HCT116 (cell line): ENCODE measurements at regions not wholly inside any gene's neighbourhood (a gene's known extent, or its start where the extent isn't known, plus 50 kb on each side); places are given as distances from the start of the nearest gene placed in this dataset.

Source experiments
- ATAC-seq: fragments of 200-7000 bp; cut with Tn5 transposase; 2 replicates; pipeline ENCODE4 v1.9.1; 2020; ENCODE audit warnings: mild to moderate bottlenecking, moderate library complexity
- BruUV-seq: library from RNA; stranded (reverse); fragments of 400-500 nt; replicated peaks from 2 replicates; lab custom pipeline; 2021; lab: Mats Ljungman, UMichigan
- CTCF ChIA-PET: fragments of 300-600 bp; sonication (Branson Sonifier 250); formaldehyde crosslinking; loops from one replicate; lab custom pipeline; 2021; ENCODE audit warnings: antibody characterized with exemption; lab: Charles Lee
- POLR2A ChIA-PET: fragments of 300-600, 350-600 bp; sonication (Branson Sonifier 250); formaldehyde crosslinking; loops from one replicate; lab custom pipeline; 2021; ENCODE audit warnings: antibody characterized with exemption; lab: Charles Lee
- RAD21 ChIA-PET, 2 experiments: fragments of 300-600 bp; sonication (Branson Sonifier 250); formaldehyde crosslinking; loops; one replicate each; lab custom pipeline; 2023; ENCODE audit warnings: low total read pairs in 2 of 2; ENCODE audit not compliant: uncharacterized antibody in 2 of 2, unreplicated experiment in 2 of 2, low non-redundant PET in 1 of 2; lab: Charles Lee
- DNase-seq: peaks from one replicate; pipeline ENCODE4 v3.0.0-alpha.2; 2010; ENCODE audit warnings: low read depth, low spot score
- H2AFZ ChIP-seq: fragments of 200-600 bp; shearing (Covaris generic), sonication (generic); 2 replicates; pipeline ENCODE4 v1.6.1; 2017; ENCODE audit warnings: low read depth, mixed run types, mixed read lengths, antibody characterized with exemption, low read length; ENCODE audit not compliant: poor library complexity, severe bottlenecking
- H3K27ac ChIP-seq: 2 replicates; pipeline ENCODE4 v1.5.1; 2012; ENCODE audit warnings: low read depth, low read length
- H3K27me3 ChIP-seq: fragments of 200-600 bp; sonication (generic); 2 replicates; pipeline ENCODE4 v1.6.1; 2016; ENCODE audit warnings: mixed run types, low read length, mixed read lengths; ENCODE audit not compliant: insufficient read depth
- H3K36me3 ChIP-seq, 2 experiments: fragments of 200-500 bp in 1 of 2; fragments of 200-600 bp in 1 of 2; sonication (Bioruptor generic) in 1 of 2; sonication (generic) in 1 of 2; 2 replicates each; pipeline versions ENCODE4 v1.5.1 to v1.6.1; 2014 to 2016; ENCODE audit warnings: low read length in 2 of 2, inconsistent platforms in 1 of 2, mixed read lengths in 1 of 2, mixed run types in 1 of 2; ENCODE audit not compliant: insufficient read depth in 2 of 2, control insufficient read depth in 1 of 2
- H3K4me1 ChIP-seq, 2 experiments: fragments of 200-600 bp in 1 of 2; sonication (generic) in 1 of 2; 2 replicates each; pipeline versions ENCODE4 v1.5.1 to v1.6.1; 2012 to 2017; ENCODE audit warnings: low read length in 2 of 2, inconsistent platforms in 1 of 2, mild to moderate bottlenecking in 1 of 2, mixed read lengths in 1 of 2, mixed run types in 1 of 2, moderate library complexity in 1 of 2; ENCODE audit not compliant: insufficient read depth in 2 of 2, control insufficient read depth in 1 of 2
- H3K4me2 ChIP-seq: fragments of 200-600 bp; sonication (generic); 2 replicates; pipeline ENCODE4 v1.6.1; 2017; ENCODE audit warnings: mixed run types, low read length, mixed read lengths
- H3K4me3 ChIP-seq, 2 experiments: fragments of 200-600 bp in 1 of 2; sonication (generic) in 1 of 2; replicated peaks in 1 of 2; 2 replicates each; pipeline ENCODE4 v1.5.1; 2011 to 2016; ENCODE audit warnings: low read length in 2 of 2, control low read depth in 1 of 2, low read depth in 1 of 2, mild to moderate bottlenecking in 1 of 2, mixed read lengths in 1 of 2, mixed run types in 1 of 2
- H3K79me2 ChIP-seq: fragments of 200-600 bp; sonication (generic); 2 replicates; pipeline ENCODE4 v1.6.1; 2017; ENCODE audit warnings: mild to moderate bottlenecking, mixed run types, low read length, moderate library complexity, mixed read lengths; ENCODE audit not compliant: insufficient read depth
- H3K9ac ChIP-seq: fragments of 200-600 bp; sonication (generic); 2 replicates; pipeline ENCODE4 v1.6.1; 2016; ENCODE audit warnings: low read length, mixed read lengths
- H3K9me2 ChIP-seq: fragments of 200-600 bp; sonication (generic), shearing (Covaris generic); 2 replicates; pipeline ENCODE4 v1.6.1; 2017; ENCODE audit warnings: mixed run types, mild to moderate bottlenecking, moderate library complexity; ENCODE audit not compliant: insufficient read depth
- H3K9me3 ChIP-seq, 2 experiments: fragments of 200-500 bp in 1 of 2; fragments of 200-600 bp in 1 of 2; sonication (Bioruptor generic) in 1 of 2; sonication (generic) in 1 of 2; 2 replicates each; pipeline ENCODE4 v1.6.1; 2014 to 2017; ENCODE audit warnings: low read length in 2 of 2, mixed read lengths in 2 of 2, inconsistent platforms in 1 of 2, low read depth in 1 of 2, mild to moderate bottlenecking in 1 of 2, mixed run types in 1 of 2, moderate library complexity in 1 of 2; ENCODE audit not compliant: control insufficient read depth in 1 of 2, insufficient read depth in 1 of 2
- H4K20me1 ChIP-seq: fragments of 200-600 bp; sonication (generic), shearing (Covaris generic); 2 replicates; pipeline ENCODE4 v1.6.1; 2017; ENCODE audit warnings: mixed run types, mild to moderate bottlenecking, moderate library complexity; ENCODE audit not compliant: insufficient read depth
- CBX3 ChIP-seq: IDR thresholded peaks from 2 replicates; pipeline ENCODE4 v1.6.1; 2012; ENCODE audit warnings: low read depth
- JUND ChIP-seq: IDR thresholded peaks from 2 replicates; pipeline ENCODE4 v1.6.1; 2012
- MAX ChIP-seq: IDR thresholded peaks from 2 replicates; pipeline ENCODE4 v1.6.1; 2012
- POLR2A ChIP-seq: IDR thresholded peaks from 2 replicates; pipeline ENCODE4 v1.7.0; 2011; ENCODE audit warnings: borderline replicate concordance; ENCODE audit not compliant: insufficient read depth, insufficient read length; ENCODE audit errors: extremely low read depth
- TCF7L2 ChIP-seq: IDR thresholded peaks from 2 replicates; pipeline ENCODE4 v1.7.0; 2011; ENCODE audit warnings: borderline replicate concordance, inconsistent platforms; ENCODE audit not compliant: insufficient read depth, insufficient read length; ENCODE audit errors: extremely low read depth
- YY1 ChIP-seq: IDR thresholded peaks from 2 replicates; pipeline ENCODE4 v1.6.1; 2011; ENCODE audit warnings: low read length, low read depth, moderate library complexity, mild to moderate bottlenecking; ENCODE audit not compliant: insufficient replicate concordance; ENCODE audit errors: extremely low read depth
- intact Hi-C: fragments of 100-400 bp; cut with micrococcal nuclease; formaldehyde crosslinking; loops from 2 replicates; pipeline ENCODE4 v1.10.0; 2022

GRCh38 chr2:78532762-78533379, 492.6 kb upstream of the REG3G start:
- RAD21 ChIA-PET: no interaction called here
- Histone ChIP-seq H3K36me3 (no peaks in the 10 kb centered on the region), H3K4me3 (no peak overlapping the region), H3K79me2 (no peaks in the 10 kb centered on the region), H2AFZ (no peak overlapping the region), H4K20me1 (no peaks in the 10 kb centered on the region), H3K9me2 (no peaks in the 10 kb centered on the region), H3K27ac (no peak overlapping the region), H3K9me3 (peaks cover 4 to 17% of the 10 kb centered on the region in 2 experiments; a peak in 2 of 4 replicates), H3K9ac (no peak overlapping the region), H3K4me1 (no peaks in the 10 kb centered on the region), H3K27me3 (no peaks in the 10 kb centered on the region), H3K4me2 (no peak overlapping the region)
- no TSS peak for BruUV-seq
- TF ChIP-seq TCF7L2: no peak
- POLR2A ChIA-PET: no interaction called here
- intact Hi-C loops: no loop called here
- CTCF ChIA-PET: no interaction called here
- no peak for ATAC-seq
- DNase-seq: no peak

- Histone ChIP-seq H2AFZ (no peak overlapping the region), H3K4me3 (no peak overlapping the region), H3K4me1 (no peaks in the 10 kb centered on the region), H3K36me3 (no peaks in the 10 kb centered on the region), H3K9ac (no peak overlapping the region), H3K27ac (no peak overlapping the region), H3K79me2 (no peaks in the 10 kb centered on the region)
- RAD21 ChIA-PET: no interaction called here
- intact Hi-C loops: no loop called here
- no peak for DNase-seq
- ATAC-seq: no peak
- no TSS peak for BruUV-seq
- TF ChIP-seq CBX3: no peak
- TF ChIP-seq POLR2A: no peak
- TF ChIP-seq JUND: no peak
- TF ChIP-seq YY1: no peak
- TF ChIP-seq MAX: no peak
- TF ChIP-seq, all 23 proteins: peak for 0
- H3K9me3 ChIP-seq: peaks cover 8 to 12% of the 10 kb centered on the region in 2 experiments; a peak in 2 of 4 replicates
- no peaks in the 10 kb centered on the region for H3K9me2 ChIP-seq
- H3K27me3 ChIP-seq: no peaks in the 10 kb centered on the region
- POLR2A ChIA-PET: no interaction called here
- H4K20me1 ChIP-seq: no peaks in the 10 kb centered on the region
- H3K4me2 ChIP-seq: no peak overlapping the region
- CTCF ChIA-PET: no interaction called here
Measured at GRCh38 chr2:78535395-78535794, 490.1 kb upstream of the REG3G start.
